ENCODE measurements at regions not wholly inside any gene's neighbourhood (a gene's known extent, or its start where the extent isn't known, plus 50 kb on each side); places are given as distances from the start of the nearest gene placed in this dataset.

GRCh38 chr13:104206450-104207044, 1140.3 kb upstream of the SLC10A2 start:
- no peak for TF ChIP-seq ZNF133 (tag by site-specific recombination; IDR thresholded peaks at IDR 0.05)
- TF ChIP-seq RBAK (tag by site-specific recombination; IDR thresholded peaks at IDR 0.05): no peak
- no peak for TF ChIP-seq ZNF155 (tag by site-specific recombination; IDR thresholded peaks at IDR 0.05)
- TF ChIP-seq, protein P1, sequence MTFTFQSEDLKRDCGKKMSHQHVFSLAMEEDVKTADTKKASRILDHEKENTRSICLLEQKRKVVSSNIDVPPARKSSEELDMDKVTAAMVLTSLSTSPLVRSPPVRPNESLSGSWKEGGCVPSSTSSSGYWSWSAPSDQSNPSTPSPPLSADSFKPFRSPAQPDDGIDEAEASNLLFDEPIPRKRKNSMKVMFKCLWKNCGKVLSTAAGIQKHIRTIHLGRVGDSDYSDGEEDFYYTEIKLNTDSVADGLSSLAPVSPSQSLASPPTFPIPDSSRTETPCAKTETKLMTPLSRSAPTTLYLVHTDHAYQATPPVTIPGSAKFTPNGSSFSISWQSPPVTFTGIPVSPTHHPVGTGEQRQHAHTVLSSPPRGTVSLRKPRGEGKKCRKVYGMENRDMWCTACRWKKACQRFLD (tag by site-specific recombination; IDR thresholded peaks at IDR 0.05): no peak
- TF ChIP-seq, protein P2, sequence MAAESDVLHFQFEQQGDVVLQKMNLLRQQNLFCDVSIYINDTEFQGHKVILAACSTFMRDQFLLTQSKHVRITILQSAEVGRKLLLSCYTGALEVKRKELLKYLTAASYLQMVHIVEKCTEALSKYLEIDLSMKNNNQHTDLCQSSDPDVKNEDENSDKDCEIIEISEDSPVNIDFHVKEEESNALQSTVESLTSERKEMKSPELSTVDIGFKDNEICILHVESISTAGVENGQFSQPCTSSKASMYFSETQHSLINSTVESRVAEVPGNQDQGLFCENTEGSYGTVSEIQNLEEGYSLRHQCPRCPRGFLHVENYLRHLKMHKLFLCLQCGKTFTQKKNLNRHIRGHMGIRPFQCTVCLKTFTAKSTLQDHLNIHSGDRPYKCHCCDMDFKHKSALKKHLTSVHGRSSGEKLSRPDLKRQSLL (tag by site-specific recombination; IDR thresholded peaks at IDR 0.05): no peak
- no peak for TF ChIP-seq PRDM6 (tag by site-specific recombination; IDR thresholded peaks at IDR 0.05)
- TF ChIP-seq, protein P3, sequence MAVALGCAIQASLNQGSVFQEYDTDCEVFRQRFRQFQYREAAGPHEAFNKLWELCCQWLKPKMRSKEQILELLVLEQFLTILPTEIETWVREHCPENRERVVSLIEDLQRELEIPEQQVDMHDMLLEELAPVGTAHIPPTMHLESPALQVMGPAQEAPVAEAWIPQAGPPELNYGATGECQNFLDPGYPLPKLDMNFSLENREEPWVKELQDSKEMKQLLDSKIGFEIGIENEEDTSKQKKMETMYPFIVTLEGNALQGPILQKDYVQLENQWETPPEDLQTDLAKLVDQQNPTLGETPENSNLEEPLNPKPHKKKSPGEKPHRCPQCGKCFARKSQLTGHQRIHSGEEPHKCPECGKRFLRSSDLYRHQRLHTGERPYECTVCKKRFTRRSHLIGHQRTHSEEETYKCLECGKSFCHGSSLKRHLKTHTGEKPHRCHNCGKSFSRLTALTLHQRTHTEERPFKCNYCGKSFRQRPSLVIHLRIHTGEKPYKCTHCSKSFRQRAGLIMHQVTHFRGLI (tag by site-specific recombination; IDR thresholded peaks at IDR 0.05): no peak
- no peak for TF ChIP-seq ZNF670 (tag by site-specific recombination; IDR thresholded peaks at IDR 0.05; ENCODE audit: low read depth)
- TF ChIP-seq GLI4 (tag by site-specific recombination; IDR thresholded peaks at IDR 0.05): no peak
- TF ChIP-seq REST (tag by site-specific recombination; IDR thresholded peaks at IDR 0.05): no peak
- TF ChIP-seq ZNF335 (tag by site-specific recombination; conservative IDR thresholded peaks at IDR 0.05): no peak
- no peak for TF ChIP-seq ZNF341 (tag by site-specific recombination; IDR thresholded peaks at IDR 0.05; ENCODE audit: low read depth)
- no peak overlapping the region for H3K4me3 ChIP-seq (ENCODE audit: low read depth, low read length)
- H3K9me3 ChIP-seq (ENCODE audit: control insufficient read depth, insufficient read depth, low read depth, low read length): no peaks in the 10 kb centered on the region
- no peaks in the 10 kb centered on the region for H3K36me3 ChIP-seq (ENCODE audit: control insufficient read depth in 2 of 2, insufficient read depth in 1 of 2, low read length in 2 of 2)
- H3K27ac ChIP-seq (ENCODE audit: extremely low read depth, low read depth, low read length): no peak overlapping the region
- H3K4me1 ChIP-seq (ENCODE audit: control insufficient read depth, insufficient read depth, low read length): no peaks in the 10 kb centered on the region
- ChIA-PET CTCF (no interaction called here), POLR2A (no interaction called here)

DNA sequence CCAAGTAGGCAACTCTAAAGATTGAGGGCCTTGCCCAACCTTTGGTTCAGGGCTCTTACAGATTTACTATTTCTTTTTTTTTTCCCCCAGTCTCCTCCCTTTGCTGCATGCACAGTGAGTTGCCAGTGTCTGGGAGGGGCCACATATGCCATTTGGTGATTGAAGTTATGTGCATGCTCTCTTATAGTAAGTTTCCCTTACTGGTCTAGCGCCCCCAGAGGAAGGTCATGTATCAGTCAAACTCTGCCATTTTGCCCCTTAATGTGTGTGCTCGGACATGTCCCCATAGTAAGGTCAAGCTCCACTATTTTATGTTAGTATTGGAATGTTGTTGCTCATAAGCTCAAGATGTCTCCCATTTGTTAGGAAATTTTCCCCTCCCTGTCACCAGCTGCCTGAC, 1138.0 kb upstream of the SLC10A2 start:
- no peaks in the 10 kb centered on the region for H3K4me1 ChIP-seq (ENCODE audit: control insufficient read depth, insufficient read depth, low read length)
- H3K9me3 ChIP-seq (ENCODE audit: control insufficient read depth, insufficient read depth, low read depth, low read length): no peaks in the 10 kb centered on the region
- CTCF ChIA-PET: interaction anchor here (0.6 to 0.9 kb wide), 3 partner anchors 11 to 1542 kb away, joined by 3 to 4 read pairs (median 4); no protein-coding TSS in a partner anchor
- no peak overlapping the region for H3K4me3 ChIP-seq (ENCODE audit: low read depth, low read length)
- H3K36me3 ChIP-seq (ENCODE audit: control insufficient read depth in 2 of 2, insufficient read depth in 1 of 2, low read length in 2 of 2): no peaks in the 10 kb centered on the region
- POLR2A ChIA-PET: no interaction called here
- no peak overlapping the region for H3K27ac ChIP-seq (ENCODE audit: extremely low read depth, low read depth, low read length)
- TF ChIP-seq ZNF223 (tag by site-specific recombination; IDR thresholded peaks at IDR 0.05) (no peak), SP7 (tag by site-specific recombination; IDR thresholded peaks at IDR 0.05) (no peak), ZNF175 (tag by site-specific recombination; IDR thresholded peaks at IDR 0.05) (no peak), ZNF692 (tag by site-specific recombination; IDR thresholded peaks at IDR 0.05) (no peak), KLF7 (tag by site-specific recombination; IDR thresholded peaks at IDR 0.05; ENCODE audit: borderline replicate concordance) (no peak)
- TF ChIP-seq, protein P4, sequence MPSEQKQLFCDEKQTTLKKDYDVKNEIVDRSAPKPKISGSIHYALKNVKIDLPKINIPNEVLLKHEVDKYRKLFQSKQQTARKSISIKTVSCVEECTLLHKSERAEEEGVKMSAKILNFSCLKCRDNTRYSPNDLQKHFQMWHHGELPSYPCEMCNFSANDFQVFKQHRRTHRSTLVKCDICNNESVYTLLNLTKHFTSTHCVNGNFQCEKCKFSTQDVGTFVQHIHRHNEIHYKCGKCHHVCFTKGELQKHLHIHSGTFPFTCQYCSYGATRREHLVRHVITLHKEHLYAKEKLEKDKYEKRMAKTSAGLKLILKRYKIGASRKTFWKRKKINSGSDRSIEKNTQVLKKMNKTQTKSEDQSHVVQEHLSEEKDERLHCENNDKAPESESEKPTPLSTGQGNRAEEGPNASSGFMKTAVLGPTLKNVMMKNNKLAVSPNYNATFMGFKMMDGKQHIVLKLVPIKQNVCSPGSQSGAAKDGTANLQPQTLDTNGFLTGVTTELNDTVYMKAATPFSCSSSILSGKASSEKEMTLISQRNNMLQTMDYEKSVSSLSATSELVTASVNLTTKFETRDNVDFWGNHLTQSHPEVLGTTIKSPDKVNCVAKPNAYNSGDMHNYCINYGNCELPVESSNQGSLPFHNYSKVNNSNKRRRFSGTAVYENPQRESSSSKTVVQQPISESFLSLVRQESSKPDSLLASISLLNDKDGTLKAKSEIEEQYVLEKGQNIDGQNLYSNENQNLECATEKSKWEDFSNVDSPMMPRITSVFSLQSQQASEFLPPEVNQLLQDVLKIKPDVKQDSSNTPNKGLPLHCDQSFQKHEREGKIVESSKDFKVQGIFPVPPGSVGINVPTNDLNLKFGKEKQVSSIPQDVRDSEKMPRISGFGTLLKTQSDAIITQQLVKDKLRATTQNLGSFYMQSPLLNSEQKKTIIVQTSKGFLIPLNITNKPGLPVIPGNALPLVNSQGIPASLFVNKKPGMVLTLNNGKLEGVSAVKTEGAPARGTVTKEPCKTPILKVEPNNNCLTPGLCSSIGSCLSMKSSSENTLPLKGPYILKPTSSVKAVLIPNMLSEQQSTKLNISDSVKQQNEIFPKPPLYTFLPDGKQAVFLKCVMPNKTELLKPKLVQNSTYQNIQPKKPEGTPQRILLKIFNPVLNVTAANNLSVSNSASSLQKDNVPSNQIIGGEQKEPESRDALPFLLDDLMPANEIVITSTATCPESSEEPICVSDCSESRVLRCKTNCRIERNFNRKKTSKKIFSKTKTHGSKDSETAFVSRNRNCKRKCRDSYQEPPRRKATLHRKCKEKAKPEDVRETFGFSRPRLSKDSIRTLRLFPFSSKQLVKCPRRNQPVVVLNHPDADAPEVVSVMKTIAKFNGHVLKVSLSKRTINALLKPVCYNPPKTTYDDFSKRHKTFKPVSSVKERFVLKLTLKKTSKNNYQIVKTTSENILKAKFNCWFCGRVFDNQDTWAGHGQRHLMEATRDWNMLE (tag by site-specific recombination; conservative IDR thresholded peaks at IDR 0.05; ENCODE audit: low read depth): no peak
